GM18519 (cell line): ENCODE measurements at regions not wholly inside any gene's neighbourhood (a gene's known extent, or its start where the extent isn't known, plus 50 kb on each side); places are given as distances from the start of the nearest gene placed in this dataset.

ENCODE experiments used
- ATAC-seq: cut with Tn5 transposase; IDR thresholded peaks from one replicate; pipeline ENCODE4 v1.9.1; 2021; ENCODE audit warnings: mild to moderate bottlenecking, moderate library complexity; ENCODE audit not compliant: unreplicated experiment, low FRiP score

GRCh38 chr20:60529149-60529548 is 570.9 kb downstream of the CDH26 start:
- no peak for ATAC-seq

- no peak for ATAC-seq
These were observed 577.0 kb downstream of the CDH26 start for GRCh38 chr20:60535211-60535610.

DNA sequence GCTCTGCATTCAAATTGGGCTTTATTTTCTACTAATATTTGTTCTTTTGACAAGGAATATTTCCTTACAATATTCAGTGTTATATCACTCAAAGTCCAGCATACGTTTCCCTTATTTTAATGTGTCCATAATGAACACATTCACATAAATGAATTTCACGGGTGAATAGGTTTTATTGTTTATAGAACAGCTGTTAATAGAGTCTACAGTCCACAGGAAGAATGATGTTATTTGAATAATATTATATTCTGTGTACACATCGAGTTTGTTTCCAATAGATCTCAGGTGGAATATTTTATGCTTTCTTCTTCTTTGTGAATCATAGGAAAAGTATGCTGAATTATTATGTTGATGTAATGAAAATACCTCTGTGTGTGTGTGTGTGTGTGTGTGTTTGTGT is 582.4 kb downstream of the CDH26 start:
- ATAC-seq, result no peak

DNA sequence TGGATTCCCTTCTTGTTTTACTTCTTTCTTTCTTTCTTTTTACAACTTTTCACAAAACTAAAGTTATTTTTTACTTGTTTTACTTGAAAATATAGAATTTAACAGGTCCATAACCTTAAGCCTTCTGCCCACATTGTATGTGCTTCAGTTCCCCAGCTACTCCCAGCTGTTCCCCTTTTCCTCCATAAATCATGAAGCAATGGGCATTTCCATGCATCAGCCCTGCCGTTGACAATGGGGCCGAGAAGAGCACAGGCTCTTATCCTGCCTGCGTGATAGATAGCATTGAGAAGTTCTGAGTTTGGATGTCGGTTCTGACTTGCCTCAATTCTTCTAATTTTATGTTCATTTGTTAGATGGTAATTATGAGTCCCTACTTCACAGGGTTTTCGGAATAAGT is 583.8 kb downstream of the CDH26 start:
- no peak for ATAC-seq

DNA sequence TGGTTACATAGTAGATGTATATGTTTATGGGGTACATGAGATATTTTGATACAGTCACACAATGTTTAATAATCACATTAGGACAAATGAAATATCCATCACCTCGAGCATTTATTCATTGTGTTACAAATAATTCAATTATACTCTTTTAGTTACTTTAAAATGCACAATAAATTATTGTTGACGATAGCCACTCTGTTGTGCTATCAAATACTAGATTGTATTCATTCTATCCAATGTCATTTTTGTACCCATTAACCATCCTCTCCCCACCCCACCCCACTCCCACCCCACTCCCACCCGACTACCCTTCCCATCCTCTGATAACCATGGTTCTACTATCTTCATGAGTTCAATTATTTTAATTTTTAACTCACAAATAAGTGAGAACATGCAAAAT is 585.4 kb downstream of the CDH26 start:
- no peak for ATAC-seq

DNA sequence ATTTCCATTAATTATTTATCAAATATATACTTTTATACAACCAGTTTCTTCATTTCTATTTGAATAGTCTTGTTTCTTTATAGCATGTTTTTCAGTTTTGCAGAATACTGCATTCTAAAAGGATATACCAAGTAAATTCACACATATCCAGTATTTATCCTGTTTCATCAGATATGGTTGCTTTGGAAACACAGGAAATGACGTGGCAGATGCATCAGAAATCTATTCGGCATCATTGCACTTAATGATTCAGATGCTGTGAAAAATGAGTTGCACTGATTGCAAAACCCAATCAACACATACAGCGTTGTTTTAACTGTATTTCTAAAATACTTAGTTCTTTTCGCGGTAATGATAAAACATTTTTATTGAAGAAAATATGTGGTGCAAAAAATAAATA is 594.9 kb downstream of the CDH26 start:
- no peak for ATAC-seq

DNA sequence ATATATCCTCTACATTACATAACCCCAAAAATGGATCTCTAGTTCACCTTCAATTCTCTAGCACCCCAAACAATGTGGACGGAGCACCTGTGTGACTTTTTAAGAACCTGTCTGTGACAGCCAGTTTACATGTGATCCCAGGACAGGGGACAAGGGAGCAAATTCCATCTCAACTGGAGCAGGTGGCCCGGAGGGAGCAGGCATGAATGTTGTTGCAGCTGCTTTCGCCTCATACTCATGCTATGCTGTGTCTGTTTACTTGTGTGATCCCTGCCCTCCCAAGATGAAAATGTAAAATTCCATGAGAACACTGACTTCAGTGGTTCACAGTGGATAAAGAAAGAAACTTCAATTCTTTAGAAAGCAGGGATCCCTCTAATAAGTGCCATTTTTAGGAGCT is 600.3 kb downstream of the CDH26 start:
- no peak for ATAC-seq

- no peak for ATAC-seq
These were observed 601.2 kb downstream of the CDH26 start for GRCh38 chr20:60559462-60559861.

DNA sequence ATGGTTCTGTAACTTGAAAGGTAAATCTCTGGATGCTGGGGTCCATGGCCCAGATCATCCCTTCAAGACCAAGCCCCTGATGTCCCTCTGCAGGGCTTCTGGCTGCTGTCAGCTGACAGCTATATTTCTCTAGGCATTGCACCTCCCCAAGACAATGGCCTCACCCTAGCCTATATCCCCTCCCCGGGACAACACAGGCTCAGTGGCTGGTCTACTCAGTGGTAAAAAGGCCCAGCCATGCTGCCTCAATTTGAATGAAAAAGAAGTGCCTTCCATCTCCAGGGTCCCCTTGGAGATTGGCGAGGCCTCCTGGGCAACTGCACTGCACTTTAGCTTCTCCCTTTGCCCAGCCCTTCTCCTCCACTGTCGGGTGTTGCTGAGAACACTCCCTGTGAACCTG is 602.8 kb downstream of the CDH26 start:
- ATAC-seq, result no peak

- ATAC-seq, result no peak
These were observed 606.9 kb downstream of the CDH26 start for GRCh38 chr20:60565083-60565482.

GRCh38 chr20:60565551-60565950 is 607.3 kb downstream of the CDH26 start:
- no peak for ATAC-seq

GRCh38 chr20:60569116-60569515 is 610.9 kb downstream of the CDH26 start:
- no peak for ATAC-seq

- ATAC-seq, result no peak
These were observed 612.5 kb downstream of the CDH26 start for GRCh38 chr20:60570481-60571277.

- ATAC-seq, result no peak
These were observed 614.9 kb downstream of the CDH26 start for GRCh38 chr20:60573003-60573680.

DNA sequence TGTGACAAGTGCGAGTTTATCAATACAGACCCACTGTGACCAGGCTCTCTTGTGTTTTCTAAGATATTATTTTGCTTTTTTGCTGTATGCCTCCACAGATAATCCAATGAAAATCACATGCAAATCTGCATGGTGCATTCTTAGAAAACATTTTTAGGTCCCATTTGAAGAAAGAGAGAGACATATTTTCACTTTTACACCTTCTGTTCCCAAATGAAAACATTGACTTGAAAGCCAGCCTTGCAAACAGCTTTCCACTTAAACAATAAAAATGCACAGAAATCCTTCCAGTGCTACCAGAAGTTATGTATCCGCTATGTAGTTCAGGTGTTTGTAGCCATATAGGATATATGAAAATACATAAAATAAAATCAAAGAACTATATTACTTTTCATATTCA is 618.0 kb downstream of the CDH26 start:
- ATAC-seq, result no peak

GRCh38 chr20:60579941-60580515 is 621.8 kb downstream of the CDH26 start:
- no peak for ATAC-seq

GRCh38 chr20:60581606-60582115 is 623.4 kb downstream of the CDH26 start:
- ATAC-seq, result no peak

DNA sequence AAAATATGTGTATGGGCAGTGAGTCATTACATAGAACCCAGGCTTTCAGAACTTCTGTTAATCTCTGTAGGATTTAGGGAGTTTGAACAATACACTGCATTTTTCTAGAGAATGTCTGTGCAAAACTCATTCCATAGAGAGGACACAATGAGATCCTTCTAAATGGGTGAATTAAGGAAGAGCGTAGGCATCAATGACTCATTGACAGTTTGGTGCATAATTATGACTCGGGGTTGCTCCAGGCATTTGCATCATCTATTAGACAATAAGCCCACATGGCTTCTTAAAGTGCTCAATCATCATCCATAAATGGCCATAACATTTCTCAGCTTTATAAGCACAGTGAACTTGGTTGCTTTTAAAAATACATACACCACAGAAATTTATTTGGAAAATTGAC is 625.5 kb downstream of the CDH26 start:
- no peak for ATAC-seq

GRCh38 chr20:60584221-60584620 is 626.0 kb downstream of the CDH26 start:
- ATAC-seq, result no peak

DNA sequence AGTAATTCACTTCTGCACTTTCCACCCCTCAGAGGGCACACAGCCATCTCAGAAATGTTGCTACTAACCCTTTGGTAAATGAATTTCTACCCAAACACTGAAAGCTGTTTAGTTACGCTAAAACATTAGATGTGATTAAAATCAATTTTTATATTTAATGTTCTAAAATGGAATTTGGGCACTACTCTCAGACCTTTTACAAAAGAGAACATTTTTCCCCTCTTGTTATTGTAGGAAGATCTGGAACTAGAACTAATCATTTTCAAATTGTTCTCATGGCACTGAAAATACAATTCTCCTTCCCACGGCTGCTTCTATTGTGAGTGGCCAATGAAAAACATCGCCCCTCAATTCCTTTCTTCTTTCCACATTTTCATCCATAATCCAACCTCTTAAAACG is 627.4 kb downstream of the CDH26 start:
- no peak for ATAC-seq

GRCh38 chr20:60586269-60587050 is 628.2 kb downstream of the CDH26 start:
- no peak for ATAC-seq
